Kidney (tissue), 13 donors: ENCODE measurements at regions not wholly inside any gene's neighbourhood (a gene's known extent, or its start where the extent isn't known, plus 50 kb on each side); places are given as distances from the start of the nearest gene placed in this dataset.

Source experiments
- DNase-seq, 5 donors: peaks; one replicate each; pipeline ENCODE4 v3.0.0-alpha.2; 2013 to 2020
- FAIRE-seq: peaks from 2 replicates; lab custom pipeline; 2012; peaks lifted over from hg19 to GRCh38; lab: Jason Lieb, UNC
- H3K27ac ChIP-seq, 2 donors: one replicate each; pipeline ENCODE4 v1.7.0; 2013; ENCODE audit warnings: low read depth in 2 of 2, low read length in 2 of 2, inconsistent platforms in 1 of 2
- H3K27me3 ChIP-seq: one replicate; pipeline ENCODE4 v1.7.1; 2013; ENCODE audit warnings: low read length, inconsistent platforms; ENCODE audit not compliant: control insufficient read depth, insufficient read depth
- H3K36me3 ChIP-seq, 3 donors: one replicate each; pipeline versions ENCODE4 v1.7.0 to v1.7.1; 2013; ENCODE audit warnings: low read length in 3 of 3, control low read depth in 1 of 3, inconsistent platforms in 1 of 3; ENCODE audit not compliant: insufficient read depth in 3 of 3, control insufficient read depth in 2 of 3
- H3K4me1 ChIP-seq, 3 donors: one replicate each; pipeline versions ENCODE4 v1.7.0 to v1.7.1; 2013; ENCODE audit warnings: low read length in 3 of 3, inconsistent platforms in 1 of 3, low read depth in 1 of 3; ENCODE audit not compliant: control insufficient read depth in 2 of 3, insufficient read depth in 2 of 3
- H3K4me3 ChIP-seq, 3 donors: one replicate each; pipeline versions ENCODE4 v1.7.0 to v1.8.1; 2013; ENCODE audit warnings: low read length in 3 of 3, control low read depth in 1 of 3, inconsistent platforms in 1 of 3
- H3K9ac ChIP-seq, 3 donors: one replicate each; pipeline versions ENCODE4 v1.7.0 to v1.7.1; 2013; ENCODE audit warnings: low read length in 3 of 3, control low read depth in 1 of 3, inconsistent platforms in 1 of 3
- H3K9me3 ChIP-seq, 3 donors: one replicate each; pipeline versions ENCODE4 v1.7.0 to v1.7.1; 2013; ENCODE audit warnings: low read length in 3 of 3, control low read depth in 1 of 3, inconsistent platforms in 1 of 3; ENCODE audit not compliant: control insufficient read depth in 2 of 3, insufficient read depth in 1 of 3
- CTCF ChIP-seq: IDR thresholded peaks from 3 replicates; pipeline ENCODE4 v1.5.1; 2012; ENCODE audit warnings: mild to moderate bottlenecking, moderate library complexity, borderline replicate concordance; ENCODE audit not compliant: insufficient read depth; ENCODE audit errors: extremely low read depth
- intact Hi-C: fragments of 100-400 bp; cut with DNase I; formaldehyde crosslinking; loops from one replicate; pipeline ENCODE4 v1.11.1; 2022
- donor health status: control.
- donor health status: control.
- donor health status: control.
- donor health status: control.
- donor health status: control.
- donor health status: DM: yes; HTN: yes; CAD: no.
- donor health status: Normal renal cell carcinoma (clear cell type).

- DNase-seq (no peak), FAIRE-seq (no peak)
- Histone ChIP-seq H3K9ac (no peak overlapping the region), H3K36me3 (no peaks in the 10 kb centered on the region), H3K27me3 (no peaks in the 10 kb centered on the region), H3K4me1 (no peaks in the 10 kb centered on the region), H3K9me3 (no peaks in the 10 kb centered on the region), H3K4me3 (no peak overlapping the region), H3K27ac (no peak overlapping the region)
- intact Hi-C loops: no loop called here
- no peak for TF ChIP-seq CTCF
These were observed 129.6 kb upstream of the MKLN1 start for GRCh38 chr7:131197920-131198615.

GRCh38 chr7:131202451-131202850 lies 125.2 kb upstream of the MKLN1 start:
- TF ChIP-seq CTCF: no peak
- Histone ChIP-seq H3K9me3 (no peaks in the 10 kb centered on the region), H3K4me1 (no peaks in the 10 kb centered on the region), H3K9ac (no peak overlapping the region), H3K27ac (no peak overlapping the region), H3K27me3 (no peaks in the 10 kb centered on the region), H3K4me3 (no peak overlapping the region), H3K36me3 (no peaks in the 10 kb centered on the region)
- no peak for FAIRE-seq
- DNase-seq: no peak
- intact Hi-C loops: no loop called here

- no peaks in the 10 kb centered on the region for H3K4me1 ChIP-seq
- FAIRE-seq (no peak), DNase-seq (no peak)
- no peak overlapping the region for H3K27ac ChIP-seq
- H3K36me3 ChIP-seq: no peaks in the 10 kb centered on the region
- H3K9ac ChIP-seq: no peak overlapping the region
- TF ChIP-seq CTCF: no peak
- no peaks in the 10 kb centered on the region for H3K27me3 ChIP-seq
- H3K9me3 ChIP-seq: no peaks in the 10 kb centered on the region
- H3K4me3 ChIP-seq: no peak overlapping the region
- intact Hi-C loops: no loop called here
These were observed 124.2 kb upstream of the MKLN1 start for GRCh38 chr7:131203291-131203976.
